K562 (cell line): ENCODE measurements at regions not wholly inside any gene's neighbourhood (a gene's known extent, or its start where the extent isn't known, plus 50 kb on each side); places are given as distances from the start of the nearest gene placed in this dataset.

Source experiments
- ATAC-seq: fragments of 200-7000 bp; cut with Tn5 transposase; 3 replicates; pipeline ENCODE4 v1.9.1; 2020; ENCODE audit warnings: moderate library complexity
- BruUV-seq: library from RNA; stranded (reverse); fragments of 400-500 nt; replicated peaks from 2 replicates; lab custom pipeline; 2021; lab: Mats Ljungman, UMichigan
- CTCF ChIA-PET: fragments of 300-600 bp; formaldehyde crosslinking; extraction: SDS; loops from one replicate; lab custom pipeline; 2021; ENCODE audit warnings: low intra/inter-chr PET ratio; lab: Yijun Ruan, JAX
- POLR2A ChIA-PET: fragments of 300-600, 350-650 bp; sonication (Branson Sonifier 250); formaldehyde crosslinking; extraction: SDS; loops from one replicate; lab custom pipeline; 2021; ENCODE audit warnings: antibody characterized with exemption, inconsistent platforms; lab: Yijun Ruan, JAX
- DNase-seq, 4 experiments: peaks; one replicate each; pipeline versions ENCODE4 v3.0.0 to v3.0.0-alpha.2; 2011 to 2018; ENCODE audit warnings: low spot score in 3 of 4, mixed read lengths in 3 of 4; ENCODE audit errors: extremely low read depth in 1 of 4
- FAIRE-seq: peaks from 2 replicates; lab custom pipeline; 2011; peaks lifted over from hg19 to GRCh38; lab: Jason Lieb, UNC
- H2AFZ ChIP-seq: 2 replicates; pipeline ENCODE4 v1.6.0; 2011; ENCODE audit warnings: low read depth, low read length, control low read depth, inconsistent platforms
- H3K27ac ChIP-seq: fragments of 200-600 bp; 3 replicates; pipeline ENCODE4 v1.8.0; 2011; ENCODE audit warnings: low read depth, mild to moderate bottlenecking, control low read depth, inconsistent platforms, low read length, moderate library complexity, mixed read lengths; ENCODE audit errors: extremely low read depth
- H3K27me3 ChIP-seq, 2 experiments: fragments of 300-600 bp in 1 of 2; 2 replicates in 1 of 2; 3 replicates in 1 of 2; pipeline versions ENCODE4 v1.6.0 to v1.8.0; 2011; ENCODE audit warnings: inconsistent platforms in 2 of 2, low read length in 2 of 2, mild to moderate bottlenecking in 1 of 2, mixed read lengths in 1 of 2, moderate library complexity in 1 of 2; ENCODE audit not compliant: control insufficient read depth in 2 of 2, insufficient read depth in 2 of 2
- H3K36me3 ChIP-seq: fragments of 300-600 bp; 3 replicates; pipeline ENCODE4 v1.8.0; 2011; ENCODE audit warnings: mild to moderate bottlenecking, low read length, inconsistent platforms; ENCODE audit not compliant: control insufficient read depth, insufficient read depth
- H3K4me1 ChIP-seq, 2 experiments: fragments of 200-600 bp in 1 of 2; replicated peaks in 1 of 2; 2 replicates in 1 of 2; 3 replicates in 1 of 2; pipeline versions ENCODE4 v1.5.1 to v1.8.0; 2011; ENCODE audit warnings: inconsistent platforms in 2 of 2, low read length in 2 of 2, mild to moderate bottlenecking in 1 of 2, mixed read lengths in 1 of 2, moderate library complexity in 1 of 2; ENCODE audit not compliant: control insufficient read depth in 2 of 2, insufficient read depth in 2 of 2
- H3K4me2 ChIP-seq: 2 replicates; pipeline ENCODE4 v1.6.1; 2011; ENCODE audit warnings: low read length, control low read depth, inconsistent platforms, mixed read lengths; ENCODE audit not compliant: insufficient read depth
- H3K4me3 ChIP-seq: fragments of 200-600 bp; sonication (generic), shearing (Covaris generic); 2 replicates; pipeline ENCODE4 v1.5.1; 2016; ENCODE audit warnings: control low read depth, inconsistent platforms
- H3K79me2 ChIP-seq: fragments of 200-600 bp; 3 replicates; pipeline ENCODE4 v1.8.0; 2011; ENCODE audit warnings: low read length, inconsistent platforms; ENCODE audit not compliant: control insufficient read depth, insufficient read depth
- H3K9ac ChIP-seq, 2 experiments: 2 replicates each; pipeline versions ENCODE4 v1.6.0 to v1.6.1; 2011; ENCODE audit warnings: low read depth in 2 of 2, low read length in 2 of 2, control low read depth in 1 of 2, inconsistent platforms in 1 of 2, mild to moderate bottlenecking in 1 of 2, mixed read lengths in 1 of 2; ENCODE audit not compliant: insufficient read depth in 1 of 2
- H3K9me1 ChIP-seq: one replicate; pipeline ENCODE4 v1.6.0; 2011; ENCODE audit warnings: inconsistent platforms, mild to moderate bottlenecking, low read length, moderate library complexity; ENCODE audit not compliant: control insufficient read depth, insufficient read depth
- H3K9me3 ChIP-seq: replicated peaks from 2 replicates; pipeline ENCODE4 v1.5.1; 2011; ENCODE audit warnings: low read depth, low read length, inconsistent platforms; ENCODE audit not compliant: control insufficient read depth, insufficient read depth
- H4K20me1 ChIP-seq: replicated peaks from 2 replicates; pipeline ENCODE4 v1.6.1; 2011; ENCODE audit warnings: low read length, inconsistent platforms, mixed read lengths; ENCODE audit not compliant: control insufficient read depth, insufficient read depth
- CREB5 ChIP-seq: fragments of 250-450 bp; sonication (Bioruptor Pico); IDR thresholded peaks from 2 replicates; pipeline ENCODE4 v1.5.0; 2020; ENCODE audit warnings: mild to moderate bottlenecking
- CSDE1 ChIP-seq, 2 experiments: fragments of 450-650 bp; IDR thresholded peaks; 2 replicates each; pipeline ENCODE4 v1.6.1; 2016; ENCODE audit warnings: mild to moderate bottlenecking in 1 of 2
- MYC ChIP-seq, 2 experiments: fragments of 250-450 bp in 1 of 2; sonication (Bioruptor Pico) in 1 of 2; IDR thresholded peaks; 2 replicates each; pipeline versions ENCODE4 v1.5.1 to v1.6.1; 2012 to 2021; ENCODE audit warnings: low read depth in 2 of 2, borderline replicate concordance in 1 of 2, improper control_type of control experiment in 1 of 2, low read length in 1 of 2, mild to moderate bottlenecking in 1 of 2, moderate library complexity in 1 of 2
- NRF1 ChIP-seq, 2 experiments: fragments of 450-650 bp; IDR thresholded peaks in 1 of 2; conservative IDR thresholded peaks in 1 of 2; 2 replicates each; pipeline ENCODE4 v1.6.1; 2014; ENCODE audit warnings: mild to moderate bottlenecking in 2 of 2
- PRPF4 ChIP-seq: fragments of 200-400 bp; formaldehyde crosslinking; IDR thresholded peaks from one replicate; pipeline ENCODE4 v1.6.1; 2017; ENCODE audit warnings: low read length, low read depth, mild to moderate bottlenecking; ENCODE audit not compliant: insufficient read depth, poor library complexity, severe bottlenecking
- RNF2 ChIP-seq: sonication (generic); IDR thresholded peaks from 2 replicates; pipeline ENCODE4 v1.6.1; 2016
- SAFB ChIP-seq: fragments of 200-400 bp; formaldehyde crosslinking; IDR thresholded peaks from 2 replicates; pipeline ENCODE4 v1.6.1; 2017; ENCODE audit warnings: low read depth, low read length, borderline replicate concordance
- SMARCE1 ChIP-seq: fragments of 450-650 bp; IDR thresholded peaks from 2 replicates; pipeline ENCODE4 v1.7.1; 2016; ENCODE audit warnings: mild to moderate bottlenecking
- ZNF134 ChIP-seq: fragments of 250-450 bp; sonication (Bioruptor Pico); conservative IDR thresholded peaks from 2 replicates; pipeline ENCODE4 v1.4.0; 2020
- WGBS: fragments of 100-300 bp; shearing (Covaris generic); methylation state at CpG from one replicate; pipeline ENCODE4 v1.1.6; 2016; ENCODE audit warnings: low coverage, mixed read lengths; ENCODE audit not compliant: insufficient coverage; ENCODE audit errors: missing lambda C conversion rate; 5-methylcytosine and 5-hydroxymethylcytosine counted together
- in situ Hi-C: fragments of 300-500 bp; cut with MboI; formaldehyde crosslinking; loops from 4 replicates; pipeline ENCODE4 v1.15.0; 2018; ENCODE audit warnings: inconsistent platforms, mixed read lengths
- intact Hi-C: fragments of 100-400 bp; cut with micrococcal nuclease; formaldehyde crosslinking; loops from 2 replicates; pipeline ENCODE4 v1.14.2; 2022

- no peak for FAIRE-seq
- POLR2A ChIA-PET, result no interaction called here
- no TSS peak for BruUV-seq
These were observed 197.0 kb upstream of the MAD2L1 start for GRCh38 chr4:120263618-120264017.

More at GRCh38 chr4:120263618-120264017, 197.0 kb upstream of the MAD2L1 start:
- no peaks in the 10 kb centered on the region for H3K9me1 ChIP-seq
- no peak for ATAC-seq
- DNase-seq, result no peak
- no peaks in the 10 kb centered on the region for H3K79me2 ChIP-seq
- H3K4me3 ChIP-seq, result no peak overlapping the region
- TF ChIP-seq CSDE1 (IDR thresholded peaks at IDR 0.05) (no peak), SMARCE1 (no peak), MYC (IDR thresholded peaks at IDR 0.05; ENCODE audit: low read depth, low read length) (no peak), MYC (CRISPR knock-in tag; IDR thresholded peaks at IDR 0.05; ENCODE audit: borderline replicate concordance, low read depth) (no peak), ZNF134 (CRISPR knock-in tag) (no peak), CREB5 (no peak), SAFB (no peak), RNF2 (no peak), NRF1 (conservative IDR thresholded peaks at IDR 0.05 in 1 of 2, IDR thresholded peaks at IDR 0.05 in 1 of 2) (no peak), PRPF4 (no peak)
- no peaks in the 10 kb centered on the region for H3K27me3 ChIP-seq
- CTCF ChIA-PET, result no interaction called here
- H4K20me1 ChIP-seq, result no peaks in the 10 kb centered on the region
- H3K9ac ChIP-seq, result no peak overlapping the region
- WGBS, result 2% methylated on average over 4 of the region's 4 CpGs
- no peak overlapping the region for H3K27ac ChIP-seq
- H3K9me3 ChIP-seq, result no peaks in the 10 kb centered on the region
- H2AFZ ChIP-seq, result no peak overlapping the region
- in situ Hi-C loops (no loop called here), intact Hi-C loops (no loop called here)
- H3K36me3 ChIP-seq, result no peaks in the 10 kb centered on the region
- no peak overlapping the region for H3K4me2 ChIP-seq
- no peaks in the 10 kb centered on the region for H3K4me1 ChIP-seq
